ENCODE measurements at regions not wholly inside any gene's neighbourhood (a gene's known extent, or its start where the extent isn't known, plus 50 kb on each side); places are given as distances from the start of the nearest gene placed in this dataset.

DNA sequence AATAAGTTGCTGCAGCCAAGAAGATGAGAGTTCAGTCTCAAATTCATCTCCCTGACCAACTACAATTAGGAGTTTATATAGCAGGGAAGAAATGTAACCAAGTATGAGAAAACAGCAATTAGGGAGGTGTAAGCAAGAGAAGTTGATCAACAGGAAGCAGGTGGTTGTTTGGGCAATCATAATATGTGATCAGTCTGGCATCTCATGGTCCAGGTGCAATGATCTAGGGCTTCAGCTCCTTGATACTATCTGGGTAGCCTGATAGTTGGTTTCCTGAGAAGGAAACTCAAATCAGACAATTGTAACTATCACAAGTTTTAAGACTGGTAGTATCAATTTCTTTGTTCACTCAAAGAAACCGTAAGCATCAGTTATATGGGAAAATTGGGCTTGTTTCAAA, 1574.3 kb upstream of the PABPC4L start:
- no peak overlapping the region for H3K9ac ChIP-seq (ENCODE audit: insufficient read depth, low read length, poor library complexity, severe bottlenecking)
- Mint-ChIP-seq H3K9me3 (peaks cover 0 to 8% (median 3%) of the 10 kb centered on the region in 7 donors), H3K4me3 (no peak overlapping the region), H3K4me1 (no peaks in the 10 kb centered on the region), H3K36me3 (no peaks in the 10 kb centered on the region), H3K27ac (no peak overlapping the region), H3K27me3 (ENCODE audit: low read depth in 3 of 3) (no peaks in the 10 kb centered on the region)
- H2AFZ ChIP-seq (ENCODE audit: insufficient read depth, low read depth, low read length, poor library complexity, severe bottlenecking): no peak overlapping the region
- no peaks in the 10 kb centered on the region for H3K4me1 ChIP-seq (ENCODE audit: control insufficient read depth in 1 of 2, insufficient read depth in 2 of 2, low read length in 2 of 2)
- H3K36me3 ChIP-seq (replicated peaks in 1 of 2; ENCODE audit: control insufficient read depth in 1 of 2, insufficient read depth in 2 of 2, low read length in 2 of 2): no peaks in the 10 kb centered on the region
- no peak overlapping the region for H3K4me3 ChIP-seq (replicated peaks in 1 of 3; ENCODE audit: low read depth in 2 of 3, low read length in 3 of 3)
- H3K27ac ChIP-seq (ENCODE audit: low read depth in 1 of 2, low read length in 2 of 2): no peak overlapping the region
- H3K9me3 ChIP-seq (replicated peaks in 1 of 2; ENCODE audit: control insufficient read depth in 1 of 2, insufficient read depth in 1 of 2, low read length in 2 of 2): peaks cover 0 to 3% of the 10 kb centered on the region in 2 donors
- TF ChIP-seq, protein P1, sequence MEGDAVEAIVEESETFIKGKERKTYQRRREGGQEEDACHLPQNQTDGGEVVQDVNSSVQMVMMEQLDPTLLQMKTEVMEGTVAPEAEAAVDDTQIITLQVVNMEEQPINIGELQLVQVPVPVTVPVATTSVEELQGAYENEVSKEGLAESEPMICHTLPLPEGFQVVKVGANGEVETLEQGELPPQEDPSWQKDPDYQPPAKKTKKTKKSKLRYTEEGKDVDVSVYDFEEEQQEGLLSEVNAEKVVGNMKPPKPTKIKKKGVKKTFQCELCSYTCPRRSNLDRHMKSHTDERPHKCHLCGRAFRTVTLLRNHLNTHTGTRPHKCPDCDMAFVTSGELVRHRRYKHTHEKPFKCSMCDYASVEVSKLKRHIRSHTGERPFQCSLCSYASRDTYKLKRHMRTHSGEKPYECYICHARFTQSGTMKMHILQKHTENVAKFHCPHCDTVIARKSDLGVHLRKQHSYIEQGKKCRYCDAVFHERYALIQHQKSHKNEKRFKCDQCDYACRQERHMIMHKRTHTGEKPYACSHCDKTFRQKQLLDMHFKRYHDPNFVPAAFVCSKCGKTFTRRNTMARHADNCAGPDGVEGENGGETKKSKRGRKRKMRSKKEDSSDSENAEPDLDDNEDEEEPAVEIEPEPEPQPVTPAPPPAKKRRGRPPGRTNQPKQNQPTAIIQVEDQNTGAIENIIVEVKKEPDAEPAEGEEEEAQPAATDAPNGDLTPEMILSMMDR (IDR thresholded peaks at IDR 0.05): no peak
- intact Hi-C loops (cut with micrococcal nuclease): no loop called here
- H3K4me2 ChIP-seq (replicated peaks; ENCODE audit: extremely low read depth, low read length, poor library complexity, severe bottlenecking): no peak overlapping the region
- DNase-seq: no peak
- WGBS (ENCODE audit: insufficient coverage): no CpG with 5 or more reads among the region's 1 CpG
- no peaks in the 10 kb centered on the region for H3K79me2 ChIP-seq (ENCODE audit: insufficient read depth, low read length)
- no peaks in the 10 kb centered on the region for H3K27me3 ChIP-seq (ENCODE audit: control insufficient read depth in 2 of 2, insufficient read depth in 2 of 2, low read length in 2 of 2)
- H4K20me1 ChIP-seq (ENCODE audit: insufficient read depth, low read length): no peaks in the 10 kb centered on the region

- no peak overlapping the region for H3K4me3 Mint-ChIP-seq
- Histone ChIP-seq H4K20me1 (ENCODE audit: insufficient read depth, low read length) (no peaks in the 10 kb centered on the region), H3K4me2 (replicated peaks; ENCODE audit: extremely low read depth, low read length, poor library complexity, severe bottlenecking) (no peak overlapping the region), H3K4me3 (replicated peaks in 1 of 3; ENCODE audit: low read depth in 2 of 3, low read length in 3 of 3) (no peak overlapping the region), H3K4me1 (ENCODE audit: control insufficient read depth in 1 of 2, insufficient read depth in 2 of 2, low read length in 2 of 2) (no peaks in the 10 kb centered on the region), H3K79me2 (ENCODE audit: insufficient read depth, low read length) (no peaks in the 10 kb centered on the region), H2AFZ (ENCODE audit: insufficient read depth, low read depth, low read length, poor library complexity, severe bottlenecking) (no peak overlapping the region), H3K27me3 (ENCODE audit: control insufficient read depth in 2 of 2, insufficient read depth in 2 of 2, low read length in 2 of 2) (no peaks in the 10 kb centered on the region), H3K36me3 (replicated peaks in 1 of 2; ENCODE audit: control insufficient read depth in 1 of 2, insufficient read depth in 2 of 2, low read length in 2 of 2) (no peaks in the 10 kb centered on the region), H3K9me3 (replicated peaks in 1 of 2; ENCODE audit: control insufficient read depth in 1 of 2, insufficient read depth in 1 of 2, low read length in 2 of 2) (peaks cover 0 to 8% of the 10 kb centered on the region in 2 donors), H3K27ac (ENCODE audit: low read depth in 1 of 2, low read length in 2 of 2) (no peak overlapping the region), H3K9ac (ENCODE audit: insufficient read depth, low read length, poor library complexity, severe bottlenecking) (no peak overlapping the region)
- DNase-seq: no peak
- no peaks in the 10 kb centered on the region for H3K36me3 Mint-ChIP-seq
- intact Hi-C loops (cut with micrococcal nuclease): no loop called here
- H3K27me3 Mint-ChIP-seq (ENCODE audit: low read depth in 3 of 3): no peaks in the 10 kb centered on the region
- peaks cover 0 to 13% (median 6%) of the 10 kb centered on the region in 7 donors for H3K9me3 Mint-ChIP-seq
- no peak overlapping the region for H3K27ac Mint-ChIP-seq
- TF ChIP-seq, protein P1 (IDR thresholded peaks at IDR 0.05): no peak
- no peaks in the 10 kb centered on the region for H3K4me1 Mint-ChIP-seq
These were observed 1568.9 kb upstream of the PABPC4L start for GRCh38 chr4:135770505-135770904.
